HG03469 (cell line): ENCODE measurements at regions not wholly inside any gene's neighbourhood (a gene's known extent, or its start where the extent isn't known, plus 50 kb on each side); places are given as distances from the start of the nearest gene placed in this dataset.
"Not testable (repeated sequence)": the region's sequence is repeated elsewhere in the genome, so short reads cannot be mapped to it uniquely, and the experiment has no call there.

Experiments
- ATAC-seq: cut with Tn5 transposase; IDR thresholded peaks from one replicate; pipeline ENCODE4 v1.9.1; 2021; ENCODE audit warnings: mild to moderate bottlenecking, moderate library complexity, moderate number of reproducible peaks; ENCODE audit not compliant: unreplicated experiment

GRCh38 chr6:92114797-92115196, 1304.6 kb downstream of the EPHA7 start:
- no peak for ATAC-seq

GRCh38 chr6:92114091-92114675, 1305.2 kb downstream of the EPHA7 start:
- no peak for ATAC-seq

DNA sequence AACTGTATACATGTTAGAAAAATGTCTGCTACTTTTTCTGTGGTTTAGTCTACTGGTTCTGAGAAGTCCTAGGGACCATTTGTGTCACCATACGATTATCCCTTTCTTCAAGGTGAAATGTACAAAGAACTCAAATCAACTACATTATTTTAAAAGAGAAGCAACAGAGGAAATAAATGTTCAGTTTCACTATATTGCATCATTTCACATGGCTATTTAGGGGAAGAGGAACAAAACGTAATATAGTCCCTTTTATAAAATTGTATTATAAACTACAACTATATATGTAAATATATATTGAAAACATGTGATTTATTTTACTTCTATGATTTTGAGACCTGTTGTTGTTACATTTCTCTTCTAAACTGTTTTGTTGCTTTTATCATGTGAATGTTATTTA, 1308.0 kb downstream of the EPHA7 start:
- ATAC-seq, result no peak

- no peak for ATAC-seq
Measured at GRCh38 chr6:92110403-92110802, 1309.0 kb downstream of the EPHA7 start.

GRCh38 chr6:92109956-92110355, 1309.4 kb downstream of the EPHA7 start:
- no peak for ATAC-seq

- no peak for ATAC-seq
Measured at GRCh38 chr6:92109256-92109655, 1310.1 kb downstream of the EPHA7 start.

- ATAC-seq, result no peak
Measured at GRCh38 chr6:92086750-92087149, 1332.6 kb downstream of the EPHA7 start.

DNA sequence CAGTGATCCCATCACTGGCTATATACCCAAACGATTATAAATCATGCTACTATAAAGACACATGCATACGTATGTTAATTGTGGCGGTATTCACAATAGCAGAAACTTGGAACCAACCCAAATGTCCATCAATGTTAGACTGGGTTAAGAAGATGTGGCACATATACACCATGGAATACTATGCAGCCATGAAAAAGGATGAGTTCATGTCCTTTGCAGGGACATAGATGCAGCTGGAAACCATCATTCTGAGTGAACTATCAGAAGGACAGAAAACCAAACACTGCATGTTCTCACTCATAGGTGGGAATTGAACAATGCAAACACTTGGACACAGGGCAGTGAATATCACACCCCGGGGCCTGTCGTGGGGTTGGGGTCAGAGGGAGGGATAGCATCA, 1335.4 kb downstream of the EPHA7 start:
- not testable (repeated sequence) for ATAC-seq

GRCh38 chr6:92072387-92072786, 1347.0 kb downstream of the EPHA7 start:
- no peak for ATAC-seq

- ATAC-seq, result no peak
Measured at GRCh38 chr6:92069781-92070180, 1349.6 kb downstream of the EPHA7 start.

DNA sequence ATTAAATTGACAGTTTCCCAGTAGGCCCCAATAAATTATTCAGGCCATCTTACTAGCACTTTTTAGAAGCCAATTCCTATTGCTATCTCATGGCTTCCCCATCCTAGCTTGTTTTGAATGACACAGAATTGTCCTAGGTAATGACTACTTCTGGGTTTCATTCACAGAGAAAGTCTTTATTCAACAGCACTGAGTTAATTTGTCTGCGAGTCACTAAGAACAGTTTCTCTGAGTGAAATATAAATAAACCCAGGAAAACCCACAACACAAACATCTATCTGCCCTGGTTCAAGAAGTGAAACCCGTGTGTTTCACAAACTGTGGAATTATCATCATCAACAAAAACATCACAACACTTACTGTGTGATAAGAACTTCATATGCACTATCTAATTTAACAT, 1366.8 kb downstream of the EPHA7 start:
- ATAC-seq, result no peak

DNA sequence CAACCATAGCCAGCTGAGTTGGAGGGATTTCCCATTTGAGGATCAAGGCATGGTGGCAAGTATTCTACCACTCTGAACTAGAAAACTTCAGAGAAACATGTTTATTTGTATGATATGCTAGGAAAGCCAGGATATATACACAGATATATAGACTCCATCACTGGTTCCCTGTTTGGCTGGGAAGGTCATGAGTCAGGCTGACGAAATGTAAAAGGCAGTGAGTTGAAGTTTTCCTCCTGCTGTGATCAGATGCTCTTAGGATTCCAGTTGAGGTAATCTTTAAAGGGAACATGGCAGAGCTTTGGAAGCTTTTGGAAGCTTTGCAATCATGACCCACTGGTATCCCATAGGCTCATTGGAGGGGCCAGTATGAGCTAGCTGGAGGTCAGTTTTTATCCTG, 1369.1 kb downstream of the EPHA7 start:
- no peak for ATAC-seq

DNA sequence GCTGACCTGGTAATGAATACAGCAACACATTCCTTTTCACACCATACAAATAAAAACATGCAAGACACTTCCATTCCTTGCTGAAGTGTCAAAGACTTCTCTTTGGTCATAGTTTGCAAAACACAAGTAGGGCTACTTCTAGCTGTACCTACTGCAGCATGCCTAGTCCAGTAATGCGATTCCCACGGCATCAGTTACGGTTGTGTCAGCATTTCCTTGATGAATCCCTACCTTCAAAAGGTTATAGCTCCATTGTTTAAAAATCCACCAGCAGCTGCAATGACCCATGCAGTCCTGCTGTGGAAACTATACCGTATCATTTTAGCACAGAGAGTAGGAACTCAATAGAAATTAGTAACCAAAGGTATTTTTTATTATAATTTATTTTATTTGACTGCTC, 1371.5 kb downstream of the EPHA7 start:
- ATAC-seq, result no peak

DNA sequence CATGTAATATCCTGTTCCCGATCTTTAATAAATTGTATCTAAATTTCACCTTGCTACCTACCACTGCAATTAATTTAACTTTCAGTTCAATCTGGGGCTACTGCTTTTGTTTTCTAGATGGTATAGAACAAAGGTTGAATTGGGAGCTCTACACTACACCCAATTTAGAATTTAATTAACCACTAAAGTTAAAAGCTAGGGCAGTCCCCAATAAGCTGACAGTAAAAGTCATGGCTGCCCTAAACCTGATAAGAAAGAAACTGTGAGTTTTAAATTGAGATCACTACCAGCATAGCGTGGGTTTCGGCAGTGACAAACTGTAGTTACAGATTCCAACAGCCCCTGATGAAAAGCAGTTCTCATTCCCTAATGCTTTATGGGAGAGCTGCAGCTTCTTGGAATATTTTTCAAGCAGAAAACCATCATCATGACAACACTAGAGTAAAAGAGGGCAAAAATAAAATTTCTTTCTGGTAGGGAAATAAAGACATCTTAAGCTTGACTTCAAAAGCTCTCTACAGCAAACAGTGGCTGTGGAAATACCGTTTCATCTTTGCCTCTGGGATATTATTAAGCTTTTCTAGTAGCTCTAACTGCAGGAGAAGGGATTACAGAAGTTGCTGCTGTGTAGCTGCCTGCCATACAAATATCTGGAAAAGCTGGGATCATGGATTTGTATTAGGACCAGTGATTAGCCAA, 1372.1 kb downstream of the EPHA7 start:
- no peak for ATAC-seq

GRCh38 chr6:92044312-92044711, 1375.0 kb downstream of the EPHA7 start:
- ATAC-seq, result no peak

GRCh38 chr6:92043777-92044176, 1375.6 kb downstream of the EPHA7 start:
- ATAC-seq, result no peak

GRCh38 chr6:92026878-92027277, 1392.5 kb downstream of the EPHA7 start:
- no peak for ATAC-seq

GRCh38 chr6:92024881-92025280, 1394.5 kb downstream of the EPHA7 start:
- ATAC-seq, result no peak

DNA sequence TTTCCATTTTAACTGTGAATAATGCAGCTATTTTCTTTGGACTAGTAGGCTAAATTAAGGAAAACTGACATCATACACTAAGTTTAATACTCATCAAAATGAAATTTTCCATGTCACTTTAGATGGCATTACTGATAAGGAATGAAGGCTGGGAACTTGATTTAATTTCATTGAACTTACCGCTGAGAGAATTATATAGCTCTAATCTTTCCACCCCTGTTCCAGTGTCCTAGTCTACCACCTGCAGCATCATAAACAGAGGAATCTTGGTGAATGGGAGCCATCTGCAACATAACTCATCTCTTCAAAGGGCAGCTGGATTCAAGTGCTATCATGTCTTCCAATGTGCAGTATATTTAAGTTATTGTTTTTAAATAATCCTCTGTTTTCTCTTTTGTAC, 1395.2 kb downstream of the EPHA7 start:
- ATAC-seq, result no peak

DNA sequence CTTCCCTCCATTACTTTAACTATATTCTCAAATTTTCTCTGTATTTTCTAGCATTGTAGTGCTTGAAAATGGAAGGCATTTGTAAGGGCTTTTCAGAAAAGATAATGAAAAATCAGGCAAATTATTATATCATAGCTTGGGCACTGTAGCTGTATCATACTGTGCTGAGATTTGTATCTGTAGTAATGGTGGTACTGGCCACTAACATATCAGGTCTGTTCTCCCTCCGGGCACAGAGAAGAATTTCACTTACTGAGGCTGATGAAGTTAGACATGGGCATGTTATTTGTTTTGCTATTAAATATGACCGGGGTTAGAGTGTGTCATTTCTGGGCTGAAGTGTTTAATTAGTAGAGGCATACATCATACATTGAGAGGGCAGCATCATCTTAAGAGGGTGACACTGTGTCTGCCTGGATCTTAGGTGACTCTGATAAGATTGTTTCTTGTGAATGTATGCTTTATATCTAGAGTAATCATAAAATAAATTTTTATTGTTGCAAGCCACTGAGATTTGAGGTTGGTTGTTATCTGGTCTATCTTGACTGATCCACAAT, 1395.9 kb downstream of the EPHA7 start:
- ATAC-seq, result no peak

DNA sequence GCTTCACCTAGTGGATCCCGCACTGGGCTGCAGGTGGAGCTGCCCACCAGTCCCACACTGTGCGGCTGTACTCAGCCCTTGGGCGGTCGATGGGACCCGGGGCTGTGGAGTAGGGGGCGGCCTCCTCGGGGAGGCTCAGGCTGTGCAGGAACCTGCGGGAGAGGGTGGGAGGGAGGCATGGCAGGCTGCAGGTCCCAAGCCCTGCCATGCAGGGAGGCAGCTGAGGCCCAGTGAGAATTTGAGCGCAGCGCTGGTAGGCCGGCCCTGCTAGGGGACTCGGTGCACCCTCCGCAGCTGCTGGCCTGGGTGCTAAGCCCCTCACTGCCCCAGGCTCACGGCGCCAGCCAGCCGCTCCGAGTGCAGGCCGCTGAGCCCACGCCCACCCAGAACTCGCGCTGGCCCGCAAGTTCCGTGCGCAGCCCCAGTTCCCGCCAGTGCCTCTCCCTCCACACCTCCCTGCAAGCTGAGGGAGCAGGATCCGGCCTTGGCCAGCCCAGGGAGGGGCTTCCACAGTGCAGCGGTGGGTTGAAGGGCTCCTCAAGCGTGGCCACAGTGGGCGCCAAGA, 1407.6 kb downstream of the EPHA7 start:
- ATAC-seq, result no peak
